Embryonic facial prominence (tissue), 1 donor: ENCODE measurements at regions not wholly inside any gene's neighbourhood (a gene's known extent, or its start where the extent isn't known, plus 50 kb on each side); places are given as distances from the start of the nearest gene placed in this dataset.

ENCODE experiments used
- DNase-seq: peaks from one replicate; pipeline ENCODE4 v3.0.0-alpha.2; 2016; ENCODE audit errors: extremely low spot score

DNA sequence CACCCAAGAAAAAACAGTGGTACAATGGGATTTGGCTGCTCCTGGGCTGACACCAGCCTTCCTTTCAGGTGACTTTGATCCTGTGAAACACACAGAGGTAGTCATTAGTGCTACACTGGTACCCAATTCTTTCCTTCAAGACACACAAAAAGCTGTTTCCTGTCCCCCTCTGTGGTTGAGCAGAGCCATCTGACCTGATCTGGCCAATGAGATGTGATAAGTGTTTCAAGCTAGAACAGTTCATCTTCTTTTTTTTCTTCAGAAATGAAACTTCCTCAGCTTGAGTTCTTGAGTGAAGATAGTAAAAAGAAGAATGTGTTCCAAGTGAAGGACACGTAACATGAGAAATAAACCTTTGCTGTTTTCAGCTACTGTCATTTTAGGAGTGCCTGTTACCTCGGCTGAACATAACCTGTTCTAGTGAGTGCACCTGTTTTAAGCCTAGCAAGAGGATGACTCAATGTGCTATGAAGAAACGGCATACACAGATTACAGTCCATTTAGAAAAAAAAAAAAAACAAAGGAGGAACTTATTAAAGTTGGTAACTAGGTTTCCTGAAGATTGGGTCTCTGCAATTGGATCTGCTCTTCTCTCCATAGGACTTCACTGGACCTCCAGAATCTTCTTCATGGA, 287.8 kb downstream of the GAS1 start:
- no peak for DNase-seq

DNA sequence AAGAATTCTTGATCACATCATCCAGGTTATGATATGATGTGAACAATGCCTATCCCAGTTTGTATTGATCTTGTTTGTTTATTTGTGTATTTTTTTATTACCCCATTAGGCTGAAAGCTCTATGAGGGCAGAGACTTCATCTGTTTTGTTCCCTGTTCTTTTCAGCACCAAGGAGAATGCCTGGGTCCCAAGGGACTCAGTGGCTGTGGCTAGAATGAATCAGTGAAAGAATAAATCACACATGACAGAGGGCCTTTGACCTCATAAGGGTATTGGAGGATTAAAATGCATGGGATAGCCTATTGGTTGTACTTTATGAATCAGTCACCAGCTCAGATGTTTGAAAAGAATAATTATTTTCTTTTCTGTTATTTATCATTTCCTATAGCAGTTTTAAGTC, 292.2 kb downstream of the GAS1 start:
- no peak for DNase-seq

- DNase-seq = no peak
Measured at GRCh38 chr9:86653466-86653865, 293.8 kb downstream of the GAS1 start.

DNA sequence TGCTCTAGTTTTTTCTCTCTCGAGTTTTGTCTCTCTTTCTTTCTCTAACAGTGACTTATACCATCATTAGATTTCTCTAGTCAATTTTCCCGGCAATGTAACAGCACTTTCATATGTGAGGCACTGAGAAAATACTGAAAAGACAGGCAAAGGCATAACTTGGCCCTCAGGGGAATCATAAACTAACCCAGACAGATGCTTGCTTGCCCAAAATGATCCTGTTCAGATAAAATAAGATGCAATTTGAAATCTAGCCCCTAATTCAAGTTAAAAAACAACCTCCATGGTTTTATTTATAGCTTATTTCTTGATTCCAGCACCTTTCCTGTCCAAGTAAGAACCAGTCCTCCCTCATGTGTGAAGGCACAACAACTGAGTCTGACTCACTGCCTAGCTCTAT, 294.6 kb downstream of the GAS1 start:
- DNase-seq = no peak

GRCh38 chr9:86649913-86650312, 295.7 kb upstream of the TUT7 start:
- no peak for DNase-seq

DNA sequence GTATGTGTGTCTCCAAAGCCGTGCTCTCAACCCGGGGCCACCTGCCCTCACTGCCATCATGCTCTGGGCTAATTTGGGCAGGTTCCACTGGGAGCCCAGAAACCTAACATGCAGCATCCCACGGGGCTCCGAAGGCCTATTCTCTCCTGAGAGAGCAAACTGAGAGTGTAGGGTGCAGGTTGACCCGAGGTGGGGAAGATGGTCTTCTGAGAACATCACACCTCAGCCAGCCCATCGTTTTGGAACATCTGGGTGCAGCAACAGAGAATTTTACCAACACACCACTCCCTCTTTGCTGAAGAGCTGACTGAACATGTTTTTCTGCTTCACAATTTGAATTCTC, 294.6 kb upstream of the TUT7 start:
- no peak for DNase-seq

DNA sequence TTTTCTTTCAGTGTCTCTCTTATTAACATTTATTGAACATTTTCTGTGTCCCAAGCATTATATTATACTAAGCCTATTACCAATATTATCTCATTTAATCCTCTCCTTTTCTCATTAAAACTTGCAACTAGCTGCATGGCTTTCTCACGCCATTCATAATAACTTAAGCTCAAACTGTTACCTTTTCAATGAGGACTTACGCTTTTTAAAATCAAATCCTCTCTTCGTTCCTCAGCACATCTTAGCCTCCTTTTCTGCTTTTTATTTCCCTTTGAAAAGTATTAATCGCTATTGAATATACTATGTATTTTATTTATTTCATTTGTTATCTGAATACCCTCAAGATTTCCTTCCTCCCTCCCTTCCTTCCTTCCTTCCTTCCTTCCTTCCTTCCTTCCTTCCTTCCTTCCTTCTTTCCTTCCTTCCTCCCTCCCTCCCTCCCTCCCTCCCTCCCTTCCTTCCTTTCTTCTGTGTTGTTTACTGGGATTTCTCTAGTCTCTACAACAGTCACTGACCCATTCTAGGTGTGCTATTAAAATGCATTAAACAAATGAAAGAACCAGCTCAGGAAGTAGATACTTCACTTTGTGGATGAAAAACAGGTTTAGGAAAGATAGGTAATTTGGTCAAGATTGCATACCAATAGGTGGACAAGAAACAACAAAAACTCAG, 294.1 kb upstream of the TUT7 start:
- no peak for DNase-seq

DNA sequence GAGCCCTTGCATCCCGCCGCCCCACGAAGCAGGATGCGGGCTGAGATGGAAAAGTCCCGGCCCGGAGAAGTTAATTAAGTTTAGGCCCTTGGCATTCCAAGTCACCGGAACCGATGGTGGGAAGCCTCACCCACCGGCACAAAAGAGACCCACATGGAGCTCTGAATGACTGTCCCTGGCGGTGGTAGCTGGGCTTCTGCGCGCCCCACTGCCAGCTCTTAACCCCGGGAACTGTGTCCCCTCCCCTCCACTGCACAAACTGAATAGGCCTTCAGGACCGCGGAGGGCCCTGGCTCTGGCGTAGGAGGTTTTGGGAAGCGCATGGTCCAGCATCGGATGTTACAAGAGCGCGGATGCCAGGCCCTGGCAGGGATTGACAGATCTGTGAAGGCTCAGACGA, 291.1 kb upstream of the TUT7 start:
- no peak for DNase-seq

GRCh38 chr9:86644675-86645034, 290.4 kb upstream of the TUT7 start:
- DNase-seq = no peak

DNA sequence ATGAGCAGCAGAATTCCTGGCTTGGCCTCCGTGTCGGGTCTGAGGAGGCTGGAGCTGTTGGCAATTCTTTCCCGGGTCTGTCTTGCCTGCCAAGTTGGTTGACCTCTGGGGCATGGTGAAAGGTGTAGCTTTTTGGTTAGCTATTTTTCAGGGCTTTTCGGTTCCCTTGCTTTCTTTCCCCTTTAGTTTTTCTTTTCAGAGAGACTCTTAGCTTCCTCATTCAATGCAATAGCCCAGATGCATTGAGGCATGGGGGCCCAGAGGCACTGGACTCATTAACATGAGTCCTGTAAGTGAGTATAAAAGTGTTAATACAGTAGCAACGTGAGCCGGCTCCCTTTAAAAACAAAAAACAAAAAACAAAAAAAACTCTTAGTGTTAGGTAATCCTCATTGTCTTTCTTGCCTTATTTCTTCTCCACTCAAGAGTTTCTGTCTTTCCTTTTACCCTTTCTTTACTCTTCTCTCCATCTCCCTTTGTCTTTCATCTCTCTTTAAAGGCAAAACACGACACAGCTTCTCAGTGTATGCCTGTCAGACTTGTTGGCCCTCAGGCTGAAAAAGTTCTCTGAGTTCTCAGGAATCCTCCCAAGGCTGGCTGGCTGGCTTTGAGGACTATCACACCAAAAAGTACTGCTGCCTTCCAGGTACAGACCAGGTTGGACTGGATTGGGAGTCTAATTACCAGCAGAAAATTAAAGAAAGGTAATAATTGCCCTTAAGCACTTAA, 289.9 kb upstream of the TUT7 start:
- no peak for DNase-seq

- no peak for DNase-seq
Measured at GRCh38 chr9:86642721-86643120, 288.5 kb upstream of the TUT7 start.

DNA sequence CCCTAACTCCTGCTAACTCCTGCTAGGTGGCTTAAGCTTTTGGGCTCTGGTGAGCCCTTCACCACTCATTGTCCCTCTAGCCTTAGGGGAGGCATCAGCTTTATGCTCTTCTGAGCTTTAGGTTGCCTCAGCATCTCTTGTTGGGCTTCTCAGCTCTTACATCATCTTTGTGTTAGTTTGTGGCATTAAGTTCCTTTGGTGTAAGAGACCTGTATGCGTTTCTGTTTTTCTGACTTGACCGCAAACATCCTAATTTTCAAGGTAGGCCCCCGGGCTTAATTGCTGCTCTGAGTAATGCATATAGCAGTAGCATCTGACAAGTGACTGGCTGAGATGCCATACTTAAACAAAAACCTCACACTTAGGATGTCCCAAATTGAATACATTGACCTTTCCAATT, 287.8 kb upstream of the TUT7 start:
- DNase-seq = no peak

DNA sequence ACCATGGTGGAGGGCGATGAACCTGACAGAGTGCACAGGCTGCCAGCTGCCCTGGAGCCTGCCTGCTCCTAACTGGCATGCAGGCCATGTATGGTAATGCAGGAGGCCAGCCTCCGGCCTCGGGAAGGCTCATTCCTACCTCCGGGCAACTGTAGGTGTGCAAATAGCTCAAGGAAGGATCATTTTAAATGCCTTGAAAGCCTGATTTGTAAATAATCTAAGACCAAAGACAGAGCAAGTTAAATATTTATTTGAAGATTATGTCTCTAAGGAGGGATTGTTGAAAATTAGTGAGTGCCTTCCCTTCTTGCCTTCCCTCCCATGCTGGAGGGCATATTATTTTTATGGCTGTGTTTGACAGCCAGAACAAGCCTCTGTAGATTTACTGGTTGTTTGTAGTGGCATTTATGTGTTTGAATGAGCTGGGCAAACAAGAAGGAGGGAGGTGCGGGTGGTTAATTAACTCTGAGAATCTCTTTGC, 285.7 kb upstream of the TUT7 start:
- no peak for DNase-seq

- no peak for DNase-seq
Measured at GRCh38 chr9:86639287-86639686, 285.1 kb upstream of the TUT7 start.

- DNase-seq = no peak
Measured at GRCh38 chr9:86638109-86638508, 283.9 kb upstream of the TUT7 start.

GRCh38 chr9:86637515-86637914, 283.3 kb upstream of the TUT7 start:
- no peak for DNase-seq

- no peak for DNase-seq
Measured at GRCh38 chr9:86636519-86636918, 282.3 kb upstream of the TUT7 start.

DNA sequence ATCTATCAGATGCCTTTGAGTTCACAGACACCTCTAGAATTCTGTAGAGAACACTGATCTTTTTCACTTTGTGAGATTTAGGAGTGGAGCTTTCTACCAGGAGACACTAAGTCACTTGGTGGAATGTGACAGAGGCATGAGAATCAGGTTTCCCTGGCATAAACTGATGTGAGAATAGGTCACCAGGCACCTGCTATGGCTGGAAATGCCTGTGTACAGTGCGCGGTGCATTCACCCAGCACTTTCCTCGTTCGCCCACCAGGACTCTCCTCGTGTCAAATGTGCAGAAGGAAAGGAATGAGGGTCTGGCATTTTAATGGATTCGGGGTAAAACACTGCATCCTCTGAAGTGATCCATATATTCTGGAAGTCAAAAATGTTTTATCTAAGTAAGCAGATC, 281.8 kb upstream of the TUT7 start:
- no peak for DNase-seq

DNA sequence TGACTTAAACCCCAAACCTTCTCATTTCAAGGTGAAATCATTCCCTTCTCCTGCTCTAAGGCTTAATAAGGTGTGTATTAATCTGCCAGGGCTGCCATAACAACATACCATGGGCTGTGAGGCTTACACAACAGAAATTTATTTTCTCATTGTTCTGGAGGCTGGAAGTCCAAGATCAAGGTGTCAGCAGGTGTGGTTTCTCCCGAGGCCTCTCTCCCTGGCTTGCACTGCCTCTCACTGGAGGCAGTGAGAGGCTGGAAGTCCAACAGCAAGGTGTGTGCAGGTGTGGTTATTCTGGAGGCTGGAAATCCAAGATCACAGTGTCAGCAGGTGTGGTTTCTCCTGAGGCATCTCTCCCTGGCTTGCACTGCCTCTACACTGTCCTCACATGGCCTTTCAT, 280.3 kb upstream of the TUT7 start:
- DNase-seq = no peak

DNA sequence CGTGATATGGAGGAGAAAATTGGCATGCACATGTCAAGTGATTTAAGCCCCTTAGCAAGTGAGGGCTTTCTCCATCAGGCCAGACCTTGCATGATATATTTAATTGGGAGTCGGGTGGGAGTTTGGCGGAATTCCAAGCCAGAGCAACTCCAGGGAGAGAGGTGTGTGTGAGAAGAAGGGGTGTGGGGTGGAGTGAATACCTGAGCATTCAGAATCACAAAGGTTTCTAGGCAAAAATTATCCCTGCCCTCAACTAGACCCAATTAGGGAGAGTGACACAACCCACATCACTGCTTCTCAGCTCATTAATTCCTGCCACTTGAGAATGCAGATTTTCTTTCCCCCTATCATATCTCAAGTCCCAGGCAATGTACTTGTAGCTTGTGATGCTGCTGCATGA, 279.7 kb upstream of the TUT7 start:
- DNase-seq = no peak

DNA sequence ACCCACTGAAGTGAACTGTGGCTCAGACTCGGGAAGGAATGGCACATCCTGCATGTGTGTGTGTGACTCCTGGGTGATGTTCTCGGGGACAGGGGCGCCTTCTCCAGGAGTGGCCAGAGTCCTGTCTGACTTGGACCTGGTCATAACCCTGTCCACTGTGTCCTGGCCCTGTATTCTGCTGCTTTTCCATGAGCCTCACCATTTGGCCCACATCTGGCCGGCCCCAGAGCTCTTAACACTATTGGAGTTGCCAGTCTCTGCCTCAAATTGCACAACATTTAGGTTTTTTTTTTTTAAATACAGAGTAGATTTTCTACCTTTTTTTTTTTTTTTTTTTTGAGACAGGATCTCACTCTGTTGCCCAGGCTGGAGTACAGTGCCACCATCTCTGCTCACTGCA, 278.3 kb upstream of the TUT7 start:
- no peak for DNase-seq

DNA sequence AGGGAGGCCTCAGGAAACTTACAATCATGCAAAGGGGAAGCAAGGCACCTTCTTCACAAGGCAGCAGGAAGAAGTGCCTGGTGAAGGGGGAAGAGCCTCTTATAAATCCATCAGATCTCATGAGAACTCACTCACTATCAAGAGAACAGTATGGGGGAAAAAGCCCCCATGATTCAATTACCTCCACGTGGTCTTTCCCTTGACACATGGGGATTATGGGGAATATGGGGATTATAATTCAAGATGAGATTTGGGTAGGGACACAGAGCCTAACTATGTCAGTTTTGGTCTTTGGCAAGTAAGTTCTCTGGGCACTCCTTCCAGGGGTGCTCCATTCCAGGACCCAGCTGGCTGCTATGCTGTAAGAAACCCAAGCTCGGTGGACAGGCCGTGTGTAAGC, 275.3 kb upstream of the TUT7 start:
- no peak for DNase-seq

GRCh38 chr9:86626802-86627201, 272.6 kb upstream of the TUT7 start:
- DNase-seq = no peak
